GM19025 (cell line): ENCODE measurements at regions not wholly inside any gene's neighbourhood (a gene's known extent, or its start where the extent isn't known, plus 50 kb on each side); places are given as distances from the start of the nearest gene placed in this dataset.
A peak's percentile ranks its signal among the peaks of the same experiment; 100 is the strongest.

Experiments
- ATAC-seq: cut with Tn5 transposase; IDR thresholded peaks from one replicate; pipeline ENCODE4 v1.9.1; 2021; ENCODE audit warnings: mild to moderate bottlenecking, low read depth, moderate library complexity; ENCODE audit not compliant: unreplicated experiment

DNA sequence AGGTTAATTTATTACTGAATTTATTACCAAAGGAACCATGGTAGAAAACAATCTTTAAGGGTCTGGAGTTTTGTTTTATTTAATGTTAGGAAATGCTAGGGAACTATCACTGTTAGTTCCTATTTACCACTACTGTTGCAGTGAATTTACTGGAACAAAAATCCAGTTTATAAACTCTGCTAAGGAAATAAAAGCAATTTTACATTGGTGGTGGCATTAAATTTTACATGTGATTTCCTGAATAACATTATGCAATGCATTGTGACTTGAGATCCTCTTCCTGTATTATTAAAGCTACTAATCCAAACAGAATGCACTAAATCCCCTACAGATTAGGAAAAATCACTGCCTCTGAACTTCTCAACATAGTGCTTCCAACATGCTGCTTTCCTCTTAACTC is 599.5 kb upstream of the PTGER4 start:
- no peak for ATAC-seq

DNA sequence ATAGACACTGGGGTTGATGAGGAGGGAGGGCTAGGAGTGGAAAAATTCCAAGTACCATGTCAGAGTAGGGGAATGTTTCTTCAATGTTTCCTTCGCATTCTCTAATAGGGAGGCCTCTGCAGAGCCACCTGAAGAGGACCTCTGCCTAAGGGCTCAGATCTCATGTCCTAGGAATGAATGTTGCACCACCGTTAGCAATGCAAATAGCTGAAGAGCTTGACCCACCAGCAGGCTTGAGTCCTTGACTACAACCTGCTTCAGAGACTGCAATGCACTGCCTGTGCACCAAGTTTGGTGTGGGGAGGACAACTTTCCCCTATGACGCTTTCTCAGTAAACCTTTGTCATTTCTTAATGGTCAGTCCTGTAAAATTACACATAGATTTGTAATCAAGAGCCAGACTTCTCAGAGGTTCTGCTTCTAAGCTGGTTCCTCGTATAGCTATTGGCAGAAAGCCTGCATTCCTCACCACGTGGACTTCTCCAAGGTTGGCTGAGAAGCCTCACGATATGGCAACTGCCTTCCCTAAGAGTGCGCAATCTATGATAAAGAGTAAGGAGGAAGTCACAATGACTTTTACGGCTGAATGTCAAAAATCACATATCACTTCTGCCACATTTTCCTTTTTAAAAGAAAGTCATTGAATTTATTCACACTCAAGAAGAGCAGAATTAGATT is 600.7 kb upstream of the PTGER4 start:
- no peak for ATAC-seq

DNA sequence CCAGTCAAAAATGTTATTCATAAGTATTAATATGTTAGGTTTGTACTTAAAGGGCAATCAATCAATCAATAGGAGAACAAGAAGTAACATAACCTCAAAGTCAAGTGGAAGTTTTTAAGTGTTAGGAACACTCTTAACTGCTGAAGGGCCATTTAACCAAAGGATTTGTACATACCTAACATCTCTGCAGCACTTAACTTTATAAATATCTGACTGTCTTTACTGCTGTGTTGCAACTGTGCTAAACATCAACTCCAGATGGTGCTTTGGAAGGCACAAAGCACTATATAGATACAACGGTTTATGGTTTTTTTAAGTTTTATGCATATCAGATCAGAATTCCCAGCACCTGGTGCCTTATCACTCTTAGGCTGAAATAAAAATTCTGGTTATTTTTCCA is 604.9 kb upstream of the PTGER4 start:
- no peak for ATAC-seq

DNA sequence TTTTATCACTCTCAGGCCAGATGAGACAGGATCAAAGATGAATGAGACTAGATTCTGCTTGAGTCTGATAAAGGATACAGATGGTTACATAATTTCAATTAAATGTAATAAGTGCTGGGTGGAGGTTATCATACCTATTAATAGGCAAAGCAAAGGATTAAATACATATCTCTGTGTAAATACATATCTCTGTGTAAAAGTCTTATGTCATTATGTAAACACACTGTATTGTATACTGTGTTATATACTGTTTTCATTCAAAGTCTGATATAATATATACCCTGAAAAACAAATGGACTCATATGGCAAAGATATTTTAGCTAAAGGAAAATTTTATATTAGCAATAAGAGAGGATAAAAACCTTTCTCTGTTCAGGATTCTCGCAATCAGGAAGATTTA is 605.8 kb upstream of the PTGER4 start:
- no peak for ATAC-seq

DNA sequence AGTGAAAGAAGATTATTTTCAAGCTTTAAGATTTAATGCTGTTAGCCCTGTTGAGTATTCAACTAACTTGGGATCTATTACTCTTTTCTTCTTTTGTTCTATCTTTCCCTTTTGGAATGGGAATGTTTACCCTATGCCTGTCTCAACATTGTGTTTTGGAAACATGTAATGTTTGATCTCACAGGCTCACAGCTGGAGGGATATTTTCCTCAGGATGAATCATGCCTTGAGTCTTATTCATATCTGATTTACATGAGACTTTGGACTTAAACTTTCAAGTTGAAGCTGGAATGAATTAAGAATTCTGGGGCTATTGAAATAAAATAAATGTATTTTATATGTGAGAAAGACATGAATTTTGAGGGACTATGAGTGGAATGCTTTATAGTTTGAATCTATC is 607.8 kb upstream of the PTGER4 start:
- no peak for ATAC-seq

DNA sequence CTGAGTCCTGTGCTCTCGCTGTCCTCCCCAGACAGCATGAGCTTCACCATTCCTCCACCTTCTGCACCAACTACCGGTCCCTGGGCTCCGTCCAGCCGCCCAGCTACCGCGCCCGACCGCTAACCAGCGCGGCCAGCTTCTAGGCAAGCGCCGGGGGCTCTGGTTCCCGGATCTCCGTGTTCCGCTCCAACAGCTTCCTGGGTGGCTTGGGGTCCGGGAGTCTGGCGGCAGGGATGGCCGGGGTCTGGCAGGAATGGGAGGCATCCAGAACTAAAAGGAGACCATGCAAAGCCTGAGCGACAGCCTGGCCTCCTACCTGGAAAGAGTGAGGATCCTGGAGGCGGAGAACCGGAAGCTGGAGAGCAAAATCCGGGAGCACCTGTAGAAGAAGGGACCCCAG is 613.1 kb upstream of the PTGER4 start:
- no peak for ATAC-seq

DNA sequence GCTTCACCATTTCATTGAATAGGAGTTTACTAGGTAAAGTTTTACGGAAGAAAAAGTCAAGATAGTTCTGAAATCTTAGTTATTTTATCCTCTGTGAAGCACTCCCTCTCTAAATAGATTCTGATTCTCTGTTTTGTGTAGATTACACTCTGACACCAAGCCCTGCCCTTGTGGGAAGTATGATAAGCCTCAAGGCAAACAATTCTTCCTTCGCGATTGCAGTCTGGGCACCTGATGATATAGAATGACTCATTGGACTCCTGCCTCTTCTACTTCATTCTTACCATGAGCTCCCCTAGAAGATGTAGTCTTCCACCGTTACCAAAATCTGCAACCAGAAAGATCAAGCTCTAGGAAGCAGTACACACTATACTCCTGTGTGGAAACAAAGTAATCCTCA is 626.9 kb upstream of the PTGER4 start:
- ATAC-seq = no peak

DNA sequence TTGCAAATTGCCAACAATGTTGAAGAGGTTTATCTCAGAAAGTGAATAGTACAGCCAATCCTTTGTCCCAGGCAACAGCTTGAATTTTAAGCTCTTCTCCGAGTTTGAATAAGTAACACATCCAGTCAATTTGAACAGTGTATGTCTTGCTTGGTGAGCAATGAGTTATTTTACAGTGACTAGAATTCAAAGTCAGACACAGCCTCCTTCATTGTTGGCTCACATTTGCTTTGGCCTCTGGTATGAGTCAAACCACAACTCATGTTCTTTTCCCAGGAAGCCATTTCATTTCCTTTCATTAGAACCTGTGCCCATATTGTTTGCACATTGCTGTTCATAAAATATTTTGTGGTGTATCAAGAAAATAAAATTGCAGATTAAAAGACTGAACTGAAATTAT is 622.0 kb upstream of the DAB2 start:
- ATAC-seq = no peak

DNA sequence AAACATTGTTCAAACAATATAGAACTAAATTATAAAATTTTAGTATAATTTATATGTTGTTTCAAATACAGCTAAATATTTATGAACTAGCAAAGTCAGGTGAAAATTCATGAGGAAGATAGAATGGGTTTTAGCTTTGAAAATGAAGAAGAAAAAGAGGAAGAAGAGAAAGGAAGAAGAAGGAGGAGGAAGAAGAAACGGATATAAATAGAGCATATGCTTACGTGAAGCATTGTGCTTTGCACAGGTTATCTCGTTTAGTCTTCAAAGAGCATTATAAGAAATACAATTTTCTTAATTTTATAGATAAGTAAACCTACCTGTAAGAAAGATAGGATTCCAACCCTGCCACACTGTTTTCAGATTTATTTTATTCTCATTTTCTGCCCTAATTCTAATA is 620.6 kb upstream of the DAB2 start:
- ATAC-seq = no peak

DNA sequence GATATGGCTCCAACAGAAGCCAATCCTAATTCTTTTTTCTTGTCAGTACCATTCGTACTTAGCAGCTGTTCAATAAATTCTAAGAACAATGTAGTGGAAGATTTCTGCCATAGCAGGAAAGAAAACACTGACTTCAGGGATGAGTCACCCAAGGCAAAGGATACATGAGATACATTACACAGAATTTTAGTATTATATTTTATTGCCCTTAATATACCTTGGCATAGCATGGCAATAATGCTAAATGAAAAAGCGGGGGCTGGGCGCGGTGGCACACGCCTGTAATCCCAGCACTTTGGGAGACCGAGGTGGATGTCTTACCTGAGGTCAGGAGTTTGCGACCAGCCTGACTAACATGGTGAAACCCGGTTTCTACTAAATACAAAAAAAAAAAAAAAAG is 619.1 kb upstream of the DAB2 start:
- ATAC-seq = no peak

DNA sequence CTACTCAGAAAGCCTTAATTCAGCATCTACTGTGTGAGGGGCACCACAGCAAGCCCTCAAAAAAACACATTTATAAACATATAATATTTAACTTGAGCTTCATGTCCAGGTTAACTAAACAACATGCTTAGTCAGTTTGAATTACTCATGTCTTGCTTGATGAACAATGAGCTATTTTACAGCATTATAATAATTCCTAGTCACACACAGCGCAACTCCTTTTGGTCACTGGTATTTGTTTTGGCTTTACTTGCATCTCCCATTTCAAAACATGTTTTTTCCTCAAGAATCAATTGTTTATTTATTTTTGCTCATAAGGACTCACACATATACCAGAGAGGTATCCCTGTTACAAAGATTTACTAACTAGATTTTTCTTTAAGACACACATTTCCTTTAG is 616.7 kb upstream of the DAB2 start:
- ATAC-seq = no peak

DNA sequence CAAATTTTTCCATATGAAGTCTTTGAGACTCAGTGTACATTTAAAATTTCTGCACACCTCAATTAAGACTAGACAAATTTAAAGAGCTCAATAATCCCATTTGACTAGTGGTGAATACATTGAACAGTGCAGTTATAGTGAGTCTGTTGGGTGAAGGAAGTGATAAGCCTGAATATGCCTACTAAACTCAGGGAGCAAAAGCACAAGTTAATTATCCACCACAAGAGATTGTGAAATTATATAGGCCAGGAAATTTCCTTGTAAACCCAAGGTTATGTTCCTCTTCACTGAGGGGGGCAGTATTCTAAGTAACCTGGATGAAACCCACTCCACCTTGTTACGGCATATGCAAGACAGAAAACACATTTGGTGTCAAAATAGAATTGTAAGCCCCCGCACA is 612.9 kb upstream of the DAB2 start:
- ATAC-seq = no peak

DNA sequence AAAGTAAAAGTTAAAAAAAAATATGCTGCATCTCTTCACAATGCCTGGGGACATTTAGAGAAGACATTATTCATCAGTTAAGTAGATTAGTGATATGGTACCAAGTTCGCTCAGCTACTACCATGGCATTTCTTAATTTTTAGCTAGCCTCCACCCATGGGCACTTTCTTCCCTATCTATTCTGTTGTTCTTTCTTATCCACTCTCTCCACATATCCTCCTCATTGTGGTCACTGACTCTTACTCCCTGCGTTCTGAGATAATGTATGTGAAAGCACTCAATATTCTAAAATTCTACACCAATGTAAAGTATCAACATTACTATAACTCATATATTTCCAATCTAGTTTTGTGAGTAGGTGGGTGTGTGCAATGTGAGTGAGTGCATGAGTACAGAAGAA is 609.7 kb upstream of the DAB2 start:
- ATAC-seq = no peak

DNA sequence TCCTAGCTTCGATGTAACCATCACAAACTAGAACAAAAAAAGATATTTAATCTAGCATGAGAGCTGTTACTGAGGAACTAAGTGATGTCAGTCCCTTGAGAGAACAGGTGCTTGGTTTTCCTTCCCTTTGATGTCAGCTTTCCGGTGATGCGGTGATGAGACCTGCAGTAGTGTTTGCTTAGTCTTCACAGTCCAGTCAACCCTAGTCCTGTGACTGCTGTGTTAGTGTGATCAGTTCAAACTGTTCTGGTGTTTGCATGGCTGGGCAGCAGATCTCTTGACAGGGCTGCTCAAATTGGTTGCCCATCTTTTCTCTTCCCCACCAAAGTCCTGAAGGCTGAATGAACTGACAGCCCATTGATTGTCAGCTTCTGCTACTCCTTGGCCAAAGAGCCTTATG is 608.6 kb upstream of the DAB2 start:
- ATAC-seq = peak; percentile 60

DNA sequence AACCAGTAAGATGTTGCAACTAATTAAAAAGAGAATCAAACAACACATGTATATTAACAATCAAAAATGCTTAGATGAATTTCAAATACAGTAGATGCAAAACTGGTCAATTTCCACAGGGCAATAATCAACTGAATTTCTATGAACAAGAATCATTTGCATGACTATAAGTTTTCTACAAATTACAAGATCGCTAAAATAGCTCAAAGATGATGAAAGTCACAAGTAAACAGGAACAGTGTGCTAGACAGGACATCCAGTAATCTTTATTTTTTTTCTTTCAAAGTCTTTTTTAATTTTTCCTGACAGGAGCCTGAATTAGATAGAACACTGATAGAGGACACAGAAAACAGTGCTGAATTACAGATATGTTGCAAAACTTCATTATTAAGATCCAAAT is 608.2 kb upstream of the DAB2 start:
- ATAC-seq = no peak

DNA sequence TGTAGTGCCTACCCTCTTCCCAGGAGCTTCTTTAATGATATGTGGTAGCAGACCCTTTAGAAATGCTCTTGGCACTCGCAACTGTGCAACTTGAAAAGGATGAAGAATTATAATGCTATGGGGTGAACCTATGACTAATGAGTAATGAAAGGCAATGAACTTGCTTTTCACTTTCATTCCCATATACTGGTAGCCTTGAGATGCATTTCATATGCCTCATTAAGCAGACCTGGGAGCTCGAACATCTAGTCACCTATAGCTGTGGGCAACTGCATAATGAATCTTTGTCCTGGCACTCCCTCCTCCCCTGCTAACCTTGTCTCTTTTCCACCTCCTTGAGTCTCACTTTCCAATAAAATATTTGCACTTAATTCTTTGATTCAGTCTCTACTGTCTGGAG is 605.9 kb upstream of the DAB2 start:
- no peak for ATAC-seq

DNA sequence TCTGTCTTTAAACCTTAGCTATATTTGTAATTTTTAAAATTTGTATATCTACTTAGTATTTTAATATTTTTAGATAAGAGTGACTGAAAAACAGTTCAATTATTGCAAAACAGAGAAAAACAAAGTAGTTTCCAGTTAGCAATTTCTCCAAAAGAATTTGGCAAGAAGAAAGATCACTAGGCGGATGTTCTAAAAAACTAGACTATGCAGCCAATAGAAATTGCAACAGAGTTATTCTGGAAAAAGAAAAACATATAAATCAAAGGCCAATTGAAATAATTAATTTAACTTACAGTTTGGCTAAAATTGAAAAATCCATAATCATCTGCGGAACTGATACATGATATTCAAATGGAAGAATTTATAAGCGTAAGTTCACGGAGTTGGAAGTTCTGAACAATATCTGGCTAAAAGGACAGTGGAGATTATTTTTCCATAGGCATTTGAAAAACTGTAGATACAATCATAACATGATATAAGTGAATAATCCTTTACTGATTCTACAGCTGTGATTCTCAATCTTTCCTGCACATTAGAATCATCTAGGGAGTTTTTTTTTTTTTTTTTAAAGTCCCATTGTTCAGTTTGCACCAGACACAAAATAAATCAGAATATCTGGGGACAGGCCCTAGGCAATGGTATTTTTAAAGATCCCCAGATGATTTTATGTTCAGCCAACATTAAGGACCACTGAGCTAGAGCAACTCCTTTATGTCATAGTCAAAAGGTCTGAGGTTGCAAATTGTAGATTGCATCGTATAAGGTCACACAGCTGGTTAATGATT is 605.1 kb upstream of the DAB2 start:
- ATAC-seq = no peak

DNA sequence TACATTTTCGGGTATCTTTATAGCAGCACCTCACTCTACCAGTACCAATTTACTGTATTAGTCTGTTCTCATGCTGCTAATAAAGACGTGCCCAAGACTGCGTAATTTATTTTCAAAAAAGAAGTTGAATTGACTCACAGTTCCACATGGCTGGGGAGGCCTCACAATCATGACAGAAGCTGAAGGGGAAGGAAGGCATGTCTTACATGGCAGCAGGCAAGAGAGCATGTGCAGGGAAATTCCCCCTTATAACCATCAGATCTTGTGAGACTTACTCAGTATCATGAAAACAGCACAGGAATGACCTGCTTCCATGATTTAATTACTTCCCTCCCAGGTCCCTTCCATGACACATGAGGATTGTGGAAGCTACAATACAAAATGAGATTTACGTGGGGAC is 602.6 kb upstream of the DAB2 start:
- no peak for ATAC-seq

DNA sequence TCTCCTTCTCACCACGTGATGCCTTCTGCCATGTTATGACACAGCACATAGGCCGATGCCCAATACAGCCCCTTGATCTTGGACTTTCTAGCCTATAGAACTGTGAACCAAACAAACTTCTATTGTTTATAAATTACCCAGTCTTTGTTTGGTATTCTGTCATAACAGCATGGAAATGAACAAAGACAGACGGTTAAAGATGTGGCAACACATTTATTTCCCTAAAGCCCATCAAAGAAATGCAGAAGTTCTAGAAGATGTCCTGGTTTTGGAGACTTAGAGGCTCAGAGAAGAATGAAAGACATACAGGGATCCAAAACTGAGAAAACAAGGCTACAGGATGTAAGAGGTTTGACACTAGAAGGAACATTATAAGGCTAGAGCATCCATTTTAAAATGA is 600.8 kb upstream of the DAB2 start:
- ATAC-seq = no peak

DNA sequence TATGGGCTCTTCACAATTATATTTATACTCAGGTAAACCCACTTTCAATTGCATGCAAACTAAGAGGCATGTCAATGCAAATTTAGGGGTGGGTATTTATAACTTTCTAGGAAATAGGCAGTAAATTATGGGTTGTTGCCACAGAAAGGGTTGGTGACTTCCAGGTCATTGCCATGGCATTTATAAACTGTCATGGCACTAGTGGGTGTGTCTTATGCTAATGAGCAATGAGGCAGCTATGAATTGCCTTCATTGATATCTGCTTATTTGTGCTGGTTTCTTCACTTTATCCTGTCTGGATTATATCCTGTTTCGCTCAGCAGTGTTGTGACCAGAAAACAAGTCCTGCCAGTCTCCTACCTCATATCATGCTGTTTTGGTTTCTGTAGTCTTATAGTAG is 597.3 kb upstream of the DAB2 start:
- ATAC-seq = no peak

DNA sequence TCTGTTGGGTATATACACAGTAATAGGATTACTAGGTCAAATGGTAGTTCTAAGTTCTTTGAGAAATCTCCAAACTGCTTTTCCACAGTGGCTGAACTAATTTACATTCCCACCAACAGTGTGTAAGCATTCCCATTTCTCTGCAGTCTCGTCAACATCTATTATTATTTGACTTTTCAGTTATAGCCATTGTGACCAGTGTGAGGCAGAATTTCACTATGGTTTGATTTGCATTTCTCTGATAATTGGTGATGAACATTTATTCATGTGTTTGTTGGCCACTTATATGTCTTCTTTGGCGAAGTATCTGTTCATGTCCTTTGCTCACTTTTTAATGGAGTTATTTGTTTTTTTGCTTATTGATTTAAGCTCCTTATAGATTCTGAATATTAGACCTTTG is 596.2 kb upstream of the DAB2 start:
- ATAC-seq = no peak

DNA sequence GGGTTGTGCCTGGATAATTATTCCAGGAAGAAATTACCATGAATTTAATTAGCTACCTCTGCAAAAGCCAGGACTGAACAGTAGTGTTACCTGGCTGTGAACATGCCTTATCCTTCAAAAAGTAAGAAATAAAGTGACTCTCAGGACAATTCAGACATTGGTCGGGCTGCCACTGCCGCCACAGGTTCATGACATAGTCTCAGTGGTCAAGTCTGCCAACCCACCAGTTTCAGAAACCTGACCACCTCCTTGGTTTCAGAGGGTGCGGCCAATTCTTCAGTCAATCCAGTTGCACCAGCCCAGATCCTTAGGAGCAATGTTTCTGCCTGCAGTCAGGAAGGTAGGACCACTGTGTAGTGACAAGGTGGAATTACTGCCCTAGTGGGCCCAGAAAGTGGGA is 593.1 kb upstream of the DAB2 start:
- no peak for ATAC-seq
